ENCODE measurements at regions not wholly inside any gene's neighbourhood (a gene's known extent, or its start where the extent isn't known, plus 50 kb on each side); places are given as distances from the start of the nearest gene placed in this dataset.

DNA sequence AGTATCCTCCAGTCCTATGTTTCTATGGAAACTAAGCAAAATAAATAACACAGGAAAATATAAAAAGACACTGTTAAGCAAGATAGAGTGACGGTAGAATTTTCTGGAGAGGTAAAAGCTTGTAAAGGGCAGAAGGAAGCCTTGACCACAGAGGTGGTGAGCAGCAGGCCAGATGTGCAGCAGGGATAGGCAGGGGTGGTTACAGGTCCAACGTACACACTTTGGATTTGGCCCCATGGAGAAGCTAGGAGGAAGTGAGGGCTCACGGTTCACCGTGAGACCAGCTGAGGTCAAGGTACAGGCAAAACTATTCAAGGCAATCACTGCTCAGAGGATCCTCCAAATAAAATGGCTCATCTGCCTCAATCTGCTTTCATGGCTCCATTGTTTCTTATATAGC, 242.8 kb downstream of the B3GLCT start:
- TF ChIP-seq, protein P1, sequence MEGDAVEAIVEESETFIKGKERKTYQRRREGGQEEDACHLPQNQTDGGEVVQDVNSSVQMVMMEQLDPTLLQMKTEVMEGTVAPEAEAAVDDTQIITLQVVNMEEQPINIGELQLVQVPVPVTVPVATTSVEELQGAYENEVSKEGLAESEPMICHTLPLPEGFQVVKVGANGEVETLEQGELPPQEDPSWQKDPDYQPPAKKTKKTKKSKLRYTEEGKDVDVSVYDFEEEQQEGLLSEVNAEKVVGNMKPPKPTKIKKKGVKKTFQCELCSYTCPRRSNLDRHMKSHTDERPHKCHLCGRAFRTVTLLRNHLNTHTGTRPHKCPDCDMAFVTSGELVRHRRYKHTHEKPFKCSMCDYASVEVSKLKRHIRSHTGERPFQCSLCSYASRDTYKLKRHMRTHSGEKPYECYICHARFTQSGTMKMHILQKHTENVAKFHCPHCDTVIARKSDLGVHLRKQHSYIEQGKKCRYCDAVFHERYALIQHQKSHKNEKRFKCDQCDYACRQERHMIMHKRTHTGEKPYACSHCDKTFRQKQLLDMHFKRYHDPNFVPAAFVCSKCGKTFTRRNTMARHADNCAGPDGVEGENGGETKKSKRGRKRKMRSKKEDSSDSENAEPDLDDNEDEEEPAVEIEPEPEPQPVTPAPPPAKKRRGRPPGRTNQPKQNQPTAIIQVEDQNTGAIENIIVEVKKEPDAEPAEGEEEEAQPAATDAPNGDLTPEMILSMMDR (IDR thresholded peaks at IDR 0.05): no peak

DNA sequence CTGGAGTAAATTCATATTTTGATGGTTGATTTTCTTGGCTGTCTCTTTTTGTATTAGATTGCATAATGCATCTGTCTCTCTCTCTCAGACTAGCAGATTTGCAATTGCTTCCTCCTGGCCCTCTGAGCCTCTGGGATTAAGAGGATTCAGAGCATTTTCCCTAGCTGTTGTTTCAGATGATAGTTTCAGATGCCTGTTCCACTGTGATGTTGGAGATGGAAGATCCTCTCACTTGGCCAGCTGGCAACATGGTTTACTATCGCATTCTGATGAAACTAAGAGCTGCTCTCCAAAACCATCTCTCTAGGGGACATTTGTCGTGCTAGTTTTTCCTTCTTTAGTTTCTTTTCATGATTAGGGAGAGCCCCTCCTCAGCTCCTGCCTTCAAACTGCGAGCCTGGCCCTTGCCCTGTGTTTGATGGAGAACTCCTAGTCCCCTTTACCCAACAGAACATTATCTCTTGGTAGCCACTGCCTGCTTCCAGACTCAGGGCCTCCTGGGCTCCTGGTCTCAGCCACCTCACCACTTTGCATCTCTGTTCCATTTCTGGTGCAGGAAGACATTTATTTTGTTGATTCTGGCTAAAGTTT, 244.6 kb downstream of the B3GLCT start:
- TF ChIP-seq, protein P1 (IDR thresholded peaks at IDR 0.05): no peak

DNA sequence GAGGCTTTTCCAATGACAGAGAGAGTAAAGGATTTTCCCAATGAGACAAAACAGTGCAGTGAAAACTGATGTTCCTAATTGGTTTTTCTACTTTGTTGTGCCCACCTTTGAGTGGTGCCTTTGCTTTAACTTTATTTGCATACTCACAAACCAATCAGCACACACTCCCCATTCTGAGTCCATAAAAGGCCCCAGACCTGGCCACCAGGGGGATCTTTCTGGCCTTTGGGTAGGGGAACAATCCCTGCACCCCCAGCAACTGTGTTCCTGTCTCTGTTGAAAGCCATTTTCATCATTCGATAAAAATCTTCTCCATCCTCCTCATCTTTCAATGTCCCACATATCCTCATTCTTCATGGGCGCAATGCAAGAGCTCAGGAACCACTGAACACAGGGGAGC, 252.8 kb downstream of the B3GLCT start:
- TF ChIP-seq, protein P1 (IDR thresholded peaks at IDR 0.05): no peak

DNA sequence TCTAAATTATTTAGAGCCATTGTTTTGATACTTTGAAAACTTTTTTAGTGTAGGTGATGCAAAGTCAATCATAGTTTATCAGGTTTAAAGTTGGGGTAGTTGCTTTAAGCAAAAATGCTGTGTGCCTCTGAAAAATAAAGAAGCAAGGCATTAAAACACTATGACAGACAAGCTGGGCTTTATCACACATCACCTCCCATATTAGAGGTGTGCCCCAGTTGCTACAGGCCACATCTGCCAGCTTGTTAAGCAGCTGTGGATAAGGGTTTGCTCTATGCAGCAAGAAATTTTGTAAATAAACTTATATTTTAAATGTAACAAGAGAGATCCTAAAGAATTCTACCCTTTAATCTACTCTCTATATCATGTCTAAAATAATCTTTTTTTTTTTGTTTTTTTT, 255.8 kb downstream of the B3GLCT start:
- TF ChIP-seq, protein P1 (IDR thresholded peaks at IDR 0.05): no peak

DNA sequence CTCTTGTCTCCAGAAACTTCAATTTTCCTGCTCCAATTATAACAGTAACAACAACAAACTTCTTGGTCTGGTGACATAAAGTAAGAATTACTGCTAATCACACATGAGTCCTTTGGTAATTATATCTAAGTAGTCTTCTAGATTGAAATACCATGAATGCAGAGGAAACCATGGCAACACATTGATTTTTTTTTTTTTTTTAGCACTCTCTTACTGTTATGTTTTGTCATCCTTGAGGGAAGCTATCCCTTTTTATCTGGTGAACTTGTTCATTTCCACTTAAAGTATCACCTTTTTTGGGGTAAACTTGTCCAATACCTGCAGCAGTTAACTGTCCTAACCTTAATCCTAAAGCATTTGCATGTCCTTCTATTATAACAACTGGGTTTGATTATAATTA, 256.3 kb downstream of the B3GLCT start:
- TF ChIP-seq, protein P1 (IDR thresholded peaks at IDR 0.05): no peak

DNA sequence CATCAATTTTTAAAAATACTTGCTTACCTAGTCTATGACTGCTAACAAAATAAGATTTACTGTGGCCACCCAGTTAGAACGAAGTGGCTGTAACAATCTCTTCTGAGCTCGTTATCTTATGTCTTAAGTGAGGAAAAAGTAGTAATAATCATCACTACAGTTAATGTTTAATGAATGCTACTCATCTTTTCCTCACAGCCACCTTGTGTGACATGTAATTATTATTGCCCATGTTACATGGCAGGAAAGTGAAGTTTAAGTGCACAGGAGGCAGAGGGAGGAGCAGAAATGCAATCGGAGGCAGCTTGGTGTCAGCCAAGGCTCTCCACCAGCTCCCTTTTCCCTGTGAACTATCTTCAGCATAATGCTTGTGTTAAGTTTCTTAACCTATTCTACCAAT, 260.3 kb downstream of the B3GLCT start:
- TF ChIP-seq, protein P1 (IDR thresholded peaks at IDR 0.05): no peak

DNA sequence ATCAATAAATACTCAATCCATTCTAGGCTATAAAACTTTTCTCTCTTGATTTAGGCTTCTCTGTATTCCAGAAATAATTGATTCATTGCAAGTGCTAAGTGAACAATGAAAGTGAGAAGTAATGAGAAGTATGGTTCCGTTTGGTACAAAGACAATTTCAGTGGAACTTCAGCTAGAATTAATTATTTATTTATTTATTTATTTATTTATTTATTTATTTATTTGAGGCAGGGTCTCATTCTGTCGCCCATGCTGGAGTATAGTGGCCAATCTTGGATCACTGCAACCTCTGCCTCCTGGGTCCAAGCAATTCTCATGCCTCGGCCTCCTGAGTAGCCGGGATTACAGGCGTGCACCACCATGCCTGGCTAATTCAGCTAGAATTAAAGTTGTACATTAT, 262.1 kb downstream of the B3GLCT start:
- TF ChIP-seq, protein P1 (IDR thresholded peaks at IDR 0.05): no peak

DNA sequence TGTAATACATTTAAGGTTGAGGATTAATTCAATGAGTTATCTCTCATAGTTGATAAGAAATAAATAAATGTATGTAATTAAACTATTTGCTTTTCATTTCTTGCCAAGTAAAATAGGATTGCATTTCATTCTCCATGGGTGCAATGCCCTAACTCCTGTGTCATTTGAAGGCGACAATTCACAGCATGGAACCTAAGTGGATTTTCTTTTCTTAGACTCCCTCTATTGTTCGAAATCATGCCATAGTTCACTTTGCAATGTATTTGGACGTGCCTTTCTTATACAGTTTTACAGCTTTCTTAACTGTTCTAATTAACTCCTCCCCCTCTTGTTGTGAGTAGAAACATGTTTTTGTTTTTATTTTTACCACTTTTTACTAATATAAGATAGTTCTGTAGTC, 263.0 kb downstream of the B3GLCT start:
- TF ChIP-seq, protein P1 (IDR thresholded peaks at IDR 0.05): no peak

Data from LNCAP (cell line).